ENCODE measurements at regions not wholly inside any gene's neighbourhood (a gene's known extent, or its start where the extent isn't known, plus 50 kb on each side); places are given as distances from the start of the nearest gene placed in this dataset.

DNA sequence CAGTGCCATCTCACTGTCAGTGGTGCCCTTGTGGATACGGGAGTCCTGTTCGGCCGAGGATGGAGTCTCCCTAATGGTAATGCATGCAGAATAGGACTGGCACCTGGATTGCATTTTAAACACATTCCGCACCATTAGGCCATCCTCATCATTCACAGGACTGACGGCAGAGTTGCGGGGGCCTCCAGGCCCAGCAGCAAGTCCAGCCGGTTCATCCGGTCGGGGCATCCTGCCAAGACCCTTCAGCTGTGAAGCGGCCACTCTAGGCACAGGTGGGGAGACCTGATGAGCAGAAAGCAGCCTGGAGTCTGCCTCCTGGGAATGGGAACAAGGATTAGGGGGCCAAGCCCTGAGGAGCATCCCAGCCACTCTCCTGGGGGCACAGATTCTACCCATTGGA lies 90.3 kb upstream of the XYLT1 start:
- H3K9me3 ChIP-seq: no peaks in the 10 kb centered on the region
- peaks cover 6 to 15% of the 10 kb centered on the region in 2 donors for H3K4me1 ChIP-seq
- DNase-seq: peak; percentile 85 to 88
- TF ChIP-seq POLR2A (IDR thresholded peaks at IDR 0.05): no peak
- TF ChIP-seq, protein P1, sequence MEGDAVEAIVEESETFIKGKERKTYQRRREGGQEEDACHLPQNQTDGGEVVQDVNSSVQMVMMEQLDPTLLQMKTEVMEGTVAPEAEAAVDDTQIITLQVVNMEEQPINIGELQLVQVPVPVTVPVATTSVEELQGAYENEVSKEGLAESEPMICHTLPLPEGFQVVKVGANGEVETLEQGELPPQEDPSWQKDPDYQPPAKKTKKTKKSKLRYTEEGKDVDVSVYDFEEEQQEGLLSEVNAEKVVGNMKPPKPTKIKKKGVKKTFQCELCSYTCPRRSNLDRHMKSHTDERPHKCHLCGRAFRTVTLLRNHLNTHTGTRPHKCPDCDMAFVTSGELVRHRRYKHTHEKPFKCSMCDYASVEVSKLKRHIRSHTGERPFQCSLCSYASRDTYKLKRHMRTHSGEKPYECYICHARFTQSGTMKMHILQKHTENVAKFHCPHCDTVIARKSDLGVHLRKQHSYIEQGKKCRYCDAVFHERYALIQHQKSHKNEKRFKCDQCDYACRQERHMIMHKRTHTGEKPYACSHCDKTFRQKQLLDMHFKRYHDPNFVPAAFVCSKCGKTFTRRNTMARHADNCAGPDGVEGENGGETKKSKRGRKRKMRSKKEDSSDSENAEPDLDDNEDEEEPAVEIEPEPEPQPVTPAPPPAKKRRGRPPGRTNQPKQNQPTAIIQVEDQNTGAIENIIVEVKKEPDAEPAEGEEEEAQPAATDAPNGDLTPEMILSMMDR (IDR thresholded peaks at IDR 0.05): no peak
- no peaks in the 10 kb centered on the region for H3K27me3 ChIP-seq
- H3K4me3 ChIP-seq (replicated peaks in 1 of 3): no peak overlapping the region
- intact Hi-C loops (cut with DNase I): no loop called here
- H3K27ac ChIP-seq: no peak overlapping the region
- no peaks in the 10 kb centered on the region for H3K36me3 ChIP-seq
- 18 to 34% methylated on average over 4 to 10 of the region's 10 CpGs for WGBS, 2 donors

DNA sequence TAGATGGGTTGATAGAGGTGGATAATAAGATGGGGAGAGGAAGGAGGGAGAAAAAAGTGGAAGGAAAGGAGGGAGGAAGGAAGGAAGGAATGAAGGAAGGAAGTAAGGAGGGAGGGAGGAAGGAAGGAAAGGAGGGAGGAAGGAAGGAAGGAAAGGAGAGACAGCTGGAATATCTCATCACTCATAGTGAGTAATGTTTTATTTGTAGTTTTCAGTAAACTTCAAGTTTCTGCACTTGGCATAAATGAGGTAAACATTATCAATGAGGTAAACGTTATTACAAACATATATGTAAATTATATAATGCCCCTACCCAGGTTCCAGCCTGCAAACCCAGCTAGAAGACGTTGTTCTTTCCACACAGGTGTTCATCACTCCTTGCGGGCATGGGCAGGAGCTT lies 89.8 kb upstream of the XYLT1 start:
- TF ChIP-seq, protein P1 (IDR thresholded peaks at IDR 0.05): no peak
- TF ChIP-seq POLR2A (IDR thresholded peaks at IDR 0.05): no peak
- H3K4me3 ChIP-seq (replicated peaks in 1 of 3): no peak overlapping the region
- peaks cover 6 to 15% of the 10 kb centered on the region in 2 donors for H3K4me1 ChIP-seq
- DNase-seq: no peak
- no peaks in the 10 kb centered on the region for H3K36me3 ChIP-seq
- intact Hi-C loops (cut with DNase I): no loop called here
- no peak overlapping the region for H3K27ac ChIP-seq
- WGBS, 2 donors: 57 to 73% methylated on average over 3 of the region's 3 CpGs
- no peaks in the 10 kb centered on the region for H3K9me3 ChIP-seq
- no peaks in the 10 kb centered on the region for H3K27me3 ChIP-seq

GRCh38 chr16:17559394-17559793 lies 88.6 kb upstream of the XYLT1 start:
- DNase-seq: no peak
- intact Hi-C loops (cut with DNase I): no loop called here
- 79 to 85% methylated on average over 6 of the region's 6 CpGs for WGBS, 2 donors
- Histone ChIP-seq H3K4me3 (replicated peaks in 1 of 3) (no peak overlapping the region), H3K9me3 (no peaks in the 10 kb centered on the region), H3K27ac (no peak overlapping the region), H3K27me3 (no peaks in the 10 kb centered on the region), H3K4me1 (peaks cover 6 to 15% of the 10 kb centered on the region in 2 donors), H3K36me3 (no peaks in the 10 kb centered on the region)
- TF ChIP-seq, protein P1 (IDR thresholded peaks at IDR 0.05): no peak

GRCh38 chr16:17557949-17558348 lies 87.2 kb upstream of the XYLT1 start:
- Histone ChIP-seq H3K9me3 (no peaks in the 10 kb centered on the region), H3K4me1 (peaks cover 6 to 22% of the 10 kb centered on the region in 2 donors), H3K27ac (no peak overlapping the region), H3K36me3 (no peaks in the 10 kb centered on the region), H3K4me3 (replicated peaks in 1 of 3) (no peak overlapping the region), H3K27me3 (no peaks in the 10 kb centered on the region)
- TF ChIP-seq, protein P1 (IDR thresholded peaks at IDR 0.05): no peak
- no peak for TF ChIP-seq POLR2A (IDR thresholded peaks at IDR 0.05)
- intact Hi-C loops (cut with DNase I): no loop called here
- no peak for DNase-seq
- 65 to 84% methylated on average over 5 of the region's 5 CpGs for WGBS, 2 donors

GRCh38 chr16:17557480-17557879 lies 86.7 kb upstream of the XYLT1 start:
- no peak overlapping the region for H3K27ac ChIP-seq
- TF ChIP-seq, protein P1 (IDR thresholded peaks at IDR 0.05): no peak
- no peak for TF ChIP-seq POLR2A (IDR thresholded peaks at IDR 0.05)
- WGBS, 2 donors: 89 to 95% methylated on average over 10 of the region's 10 CpGs
- intact Hi-C loops (cut with DNase I): no loop called here
- H3K9me3 ChIP-seq: no peaks in the 10 kb centered on the region
- H3K36me3 ChIP-seq: no peaks in the 10 kb centered on the region
- DNase-seq: no peak
- H3K4me1 ChIP-seq: peaks cover 8 to 26% of the 10 kb centered on the region in 2 donors
- no peak overlapping the region for H3K4me3 ChIP-seq (replicated peaks in 1 of 3)
- no peaks in the 10 kb centered on the region for H3K27me3 ChIP-seq
